ENCODE measurements at regions not wholly inside any gene's neighbourhood (a gene's known extent, or its start where the extent isn't known, plus 50 kb on each side); places are given as distances from the start of the nearest gene placed in this dataset.
A peak's percentile ranks its signal among the peaks of the same experiment; 100 is the strongest.
"Not testable (repeated sequence)": the region's sequence is repeated elsewhere in the genome, so short reads cannot be mapped to it uniquely, and the experiment has no call there.

DNA sequence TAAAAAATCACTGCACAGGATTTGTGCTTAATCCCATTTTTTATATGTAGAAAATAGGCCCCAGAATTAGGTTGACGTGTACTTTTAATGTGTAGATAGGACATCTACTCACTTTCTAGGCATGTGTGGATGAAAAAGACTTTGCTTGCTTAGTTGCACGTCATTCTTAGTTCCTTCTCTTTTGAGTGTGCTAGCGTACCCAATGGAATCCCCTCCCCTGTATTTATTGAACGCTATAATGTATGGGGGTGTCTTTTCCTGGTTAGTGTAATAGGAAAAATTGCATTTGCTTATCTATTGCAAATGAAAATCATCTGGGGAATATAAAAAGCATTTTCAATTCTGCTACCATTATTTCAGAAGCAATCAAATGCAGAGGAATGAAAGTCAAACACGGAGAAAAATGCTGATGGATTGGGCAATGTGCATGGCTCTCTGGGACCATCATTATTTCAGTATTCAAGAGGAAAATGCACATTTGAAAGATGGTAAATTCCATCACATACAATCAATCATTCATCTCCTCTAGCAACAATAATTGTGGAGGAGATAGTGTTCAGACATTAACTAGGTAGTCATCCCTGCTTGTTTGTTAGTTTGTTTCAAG, 277.0 kb upstream of the B3GALT2 start:
- DNase-seq (ENCODE audit: low read depth in 2 of 2) = no peak

DNA sequence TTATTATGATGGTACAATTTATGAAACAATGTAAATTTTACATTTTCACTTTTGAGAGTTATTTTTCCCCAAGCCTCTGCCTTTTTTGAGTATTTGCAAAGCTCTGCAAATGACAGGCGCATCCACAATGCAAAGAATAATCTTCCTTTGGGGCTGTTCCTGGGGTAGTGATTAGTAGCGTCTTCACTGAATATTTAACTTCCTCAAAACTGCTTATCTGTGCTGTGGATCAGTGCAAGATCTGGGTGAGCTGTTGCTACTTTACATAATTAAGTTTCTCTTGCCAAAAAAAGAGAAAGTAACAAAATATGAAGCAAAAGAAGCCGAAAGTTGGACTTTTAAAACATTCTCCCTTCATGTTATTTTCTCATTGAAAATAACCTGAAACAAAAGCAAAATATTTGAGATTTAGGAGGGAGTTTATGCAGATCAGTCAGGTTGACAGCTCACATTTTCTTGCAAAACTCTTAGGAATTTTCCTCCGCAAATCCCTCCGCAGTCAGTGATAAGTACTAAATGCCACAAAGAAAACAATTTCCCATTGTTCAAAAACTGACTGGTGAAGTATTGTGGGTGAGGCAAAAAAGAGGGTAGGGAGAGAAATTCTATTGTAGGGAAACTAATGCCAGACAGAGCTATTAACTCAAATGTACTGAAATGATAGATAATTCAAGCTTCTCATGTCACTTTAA, 276.4 kb upstream of the B3GALT2 start:
- no peak for DNase-seq (ENCODE audit: low read depth in 2 of 2)

DNA sequence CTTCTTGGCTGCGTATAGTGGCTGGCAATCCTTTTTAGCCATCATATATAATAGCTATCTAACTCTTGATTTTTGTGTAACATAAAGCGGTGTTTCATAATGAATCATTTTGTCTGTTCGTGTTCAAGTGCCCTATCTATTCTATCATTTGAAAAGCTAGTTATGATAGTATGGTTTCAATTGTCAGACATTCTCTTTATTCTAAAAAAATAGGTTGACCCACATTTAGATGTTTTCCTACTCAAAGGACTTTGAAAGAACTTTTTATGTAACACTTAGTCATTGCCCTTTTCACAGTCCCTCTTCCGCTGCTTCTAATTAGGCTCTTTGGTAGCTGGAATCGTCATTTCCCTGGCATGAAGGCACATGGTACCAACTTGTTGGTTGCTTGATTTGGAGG, 272.2 kb upstream of the B3GALT2 start:
- no peak for DNase-seq (ENCODE audit: low read depth in 2 of 2)

DNA sequence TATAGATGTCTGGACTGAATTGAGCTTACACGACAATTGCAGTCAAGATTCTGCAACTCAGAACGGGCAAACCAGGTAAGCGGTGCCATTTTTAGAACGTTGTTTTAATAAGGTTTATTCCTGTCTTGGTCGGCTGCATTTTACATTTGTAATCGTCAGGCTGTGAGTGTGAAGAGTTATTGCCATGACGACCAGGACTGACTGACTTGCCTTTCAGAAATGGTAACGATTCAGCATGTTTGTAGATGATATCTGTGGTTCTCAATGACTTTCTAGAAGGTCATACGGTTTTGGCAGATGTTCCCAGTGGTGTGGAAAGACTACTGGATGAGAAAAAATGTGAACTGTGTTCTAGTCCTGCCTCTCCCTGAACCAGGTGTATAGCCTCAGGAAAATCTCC, 271.3 kb upstream of the B3GALT2 start:
- no peak for DNase-seq (ENCODE audit: low read depth in 2 of 2)

DNA sequence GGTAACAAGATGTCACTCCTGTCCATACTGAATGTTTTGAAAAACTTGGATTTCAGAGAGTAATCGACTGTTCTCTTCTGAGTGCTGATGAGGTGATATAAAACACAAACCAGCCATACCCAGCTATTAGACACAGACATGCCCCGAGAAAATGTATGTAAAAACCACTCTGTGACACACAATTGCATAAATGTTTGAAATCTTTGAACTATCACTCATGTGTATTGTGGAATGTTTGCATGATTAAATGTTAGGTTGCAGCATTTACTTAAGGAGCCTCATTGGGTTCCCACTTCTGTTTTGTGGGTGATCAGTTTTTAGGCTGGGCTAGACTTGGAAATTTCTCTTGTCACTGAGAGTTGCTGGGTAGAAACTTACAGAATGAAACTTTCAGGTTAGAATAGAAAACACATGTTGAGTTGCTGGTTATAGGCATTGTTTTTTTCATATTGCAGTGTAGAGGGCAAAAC, 270.4 kb upstream of the B3GALT2 start:
- DNase-seq (ENCODE audit: low read depth in 2 of 2) = no peak

DNA sequence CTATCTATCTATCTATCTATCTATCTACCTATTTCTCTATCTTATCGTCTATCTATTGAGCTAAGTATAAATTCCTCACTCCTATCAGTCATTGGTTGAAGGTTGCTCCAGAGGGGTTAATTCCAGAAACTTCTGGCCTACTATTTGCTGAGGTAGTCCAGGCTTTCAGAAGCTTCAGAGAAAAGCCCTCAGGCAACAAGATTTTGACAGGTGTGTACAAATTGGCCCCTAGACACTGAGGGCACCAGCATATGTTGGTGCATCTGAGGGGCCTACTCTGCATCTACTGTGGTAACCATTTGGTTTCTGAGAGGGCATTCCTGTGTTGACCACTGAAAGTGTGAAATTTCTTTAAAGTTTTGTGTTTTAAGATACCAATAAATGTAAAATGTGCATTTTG, 265.2 kb upstream of the B3GALT2 start:
- no peak for DNase-seq (ENCODE audit: low read depth in 2 of 2)

DNA sequence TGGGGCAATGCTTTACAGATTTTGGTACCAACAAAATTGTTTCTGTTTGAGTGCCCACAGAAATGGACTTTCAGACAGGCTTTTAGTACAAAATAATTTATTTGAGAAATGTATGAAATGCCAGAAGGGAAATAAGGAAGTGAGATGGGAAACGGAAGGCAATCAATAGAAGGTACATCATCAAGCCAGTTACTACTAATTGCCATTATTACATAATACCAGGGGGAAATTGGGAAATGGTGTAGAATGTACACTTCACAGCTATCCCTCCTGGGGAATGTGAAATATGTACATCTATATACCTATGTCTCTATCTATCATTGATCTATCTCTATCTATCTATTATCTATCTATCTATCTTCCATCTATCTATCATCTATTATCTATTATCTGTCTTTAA, 264.6 kb upstream of the B3GALT2 start:
- no peak for DNase-seq (ENCODE audit: low read depth in 2 of 2)

DNA sequence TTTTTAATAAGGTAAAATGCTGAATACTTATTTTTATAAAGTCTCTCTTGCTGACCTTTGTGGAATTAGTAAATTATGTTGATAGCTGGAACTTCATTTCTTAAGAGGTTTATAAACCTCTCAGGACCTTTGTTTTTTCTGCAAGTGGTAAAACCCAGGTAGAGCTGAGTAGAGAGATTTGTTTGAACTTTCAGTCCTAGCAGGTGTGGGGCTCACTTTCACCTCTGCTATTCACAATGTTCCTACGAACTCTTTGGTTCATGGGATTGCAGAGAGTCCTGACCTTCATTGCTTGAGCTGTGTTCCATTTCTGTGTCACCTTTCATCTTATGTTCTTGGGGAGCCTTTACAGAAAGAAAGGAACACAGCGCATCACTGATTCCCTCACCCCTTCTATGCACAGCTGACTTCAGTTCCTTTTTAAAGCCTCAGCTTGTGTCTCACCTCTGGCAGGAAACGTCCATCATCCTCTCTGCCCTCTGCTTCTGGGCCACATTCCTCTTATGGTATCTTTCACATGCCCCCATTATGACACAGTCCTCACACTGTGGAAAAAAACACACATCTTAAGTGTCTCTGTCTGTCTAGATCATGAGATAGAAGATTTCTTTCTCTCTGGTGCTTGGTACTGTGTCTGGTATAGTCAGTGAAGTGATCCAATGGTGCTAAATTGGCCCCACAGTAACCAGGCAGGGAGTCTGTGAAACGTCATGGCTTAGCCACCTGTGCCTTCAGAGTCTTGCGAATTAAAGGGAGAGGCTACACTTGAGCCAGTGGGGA, 262.5 kb upstream of the B3GALT2 start:
- DNase-seq (ENCODE audit: low read depth in 2 of 2) = no peak

DNA sequence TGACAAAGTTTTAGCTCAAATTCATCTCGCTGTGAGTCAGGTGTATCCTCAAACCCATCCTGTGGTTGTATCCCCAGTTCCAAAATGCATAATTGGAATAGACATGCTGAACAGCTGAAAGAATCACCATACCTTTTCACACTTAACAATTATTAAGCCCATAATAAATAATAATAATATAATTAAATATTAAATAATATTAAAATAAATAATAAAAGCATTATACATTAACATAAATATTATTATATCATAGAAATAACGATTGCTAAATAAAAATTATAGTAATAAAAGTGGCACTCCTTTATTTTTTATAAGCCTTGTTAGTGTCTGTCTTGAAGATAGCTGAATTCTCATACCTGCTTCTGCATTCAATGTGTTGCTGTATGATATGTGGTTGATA, 257.5 kb upstream of the B3GALT2 start:
- DNase-seq (ENCODE audit: low read depth in 2 of 2) = no peak

DNA sequence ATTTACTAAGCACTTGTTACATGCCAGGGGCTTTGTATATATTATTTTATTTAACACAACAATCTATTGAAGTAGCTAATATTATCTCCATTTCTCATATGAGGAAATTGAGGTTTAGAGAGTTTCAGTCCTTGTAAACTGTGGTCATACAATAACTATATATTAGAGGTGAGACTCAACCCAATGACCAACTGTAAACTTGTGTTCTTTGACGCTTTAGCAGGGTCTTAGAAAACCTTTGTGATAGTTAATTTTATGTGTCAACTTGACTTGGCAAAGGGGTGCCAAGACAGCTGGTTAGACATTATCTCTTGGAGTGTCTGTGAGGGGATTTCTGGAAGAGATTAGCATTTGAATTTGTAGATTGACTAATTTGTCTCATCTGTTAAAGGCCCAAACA, 252.4 kb upstream of the B3GALT2 start:
- no peak for DNase-seq (ENCODE audit: low read depth in 2 of 2)

DNA sequence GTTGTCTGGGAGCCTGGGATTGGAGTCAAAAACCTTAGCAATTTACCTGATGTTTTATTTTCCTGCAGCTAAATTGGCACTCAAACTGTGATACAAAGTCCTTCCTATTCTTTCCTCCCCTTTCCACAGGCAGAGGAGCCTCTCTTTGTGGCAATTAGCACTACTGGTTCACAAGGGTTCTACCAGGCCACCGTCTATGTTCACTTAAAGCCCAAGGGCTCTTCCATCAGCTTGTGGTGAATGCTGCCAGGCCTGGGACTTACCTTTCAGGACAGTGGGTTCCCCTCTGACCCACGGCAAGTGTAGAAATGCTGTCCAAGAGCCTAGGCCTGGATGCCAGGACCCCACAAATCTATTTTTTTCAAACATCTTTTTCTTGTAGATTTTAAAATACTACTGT, 251.9 kb upstream of the B3GALT2 start:
- no peak for DNase-seq (ENCODE audit: low read depth in 2 of 2)

DNA sequence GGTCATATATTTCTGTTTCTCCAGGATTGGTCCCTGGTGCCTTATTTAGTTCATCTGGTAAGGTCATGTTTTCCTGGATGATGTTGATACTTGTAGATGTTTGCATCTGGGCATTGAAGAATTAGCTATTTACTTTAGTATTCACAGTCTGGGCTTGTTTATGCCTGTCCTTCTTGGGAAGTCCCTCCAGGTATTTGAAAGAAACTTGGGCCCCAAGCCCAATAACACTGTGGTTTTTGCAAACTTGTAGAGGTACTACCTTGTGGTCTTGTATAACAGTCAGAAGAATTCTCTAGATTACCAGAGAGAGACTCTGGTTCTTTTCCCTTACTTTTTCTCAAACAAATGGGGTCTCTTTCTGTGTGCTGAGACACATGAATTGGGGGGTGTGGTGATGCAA, 251.4 kb upstream of the B3GALT2 start:
- DNase-seq (ENCODE audit: low read depth in 2 of 2) = no peak

DNA sequence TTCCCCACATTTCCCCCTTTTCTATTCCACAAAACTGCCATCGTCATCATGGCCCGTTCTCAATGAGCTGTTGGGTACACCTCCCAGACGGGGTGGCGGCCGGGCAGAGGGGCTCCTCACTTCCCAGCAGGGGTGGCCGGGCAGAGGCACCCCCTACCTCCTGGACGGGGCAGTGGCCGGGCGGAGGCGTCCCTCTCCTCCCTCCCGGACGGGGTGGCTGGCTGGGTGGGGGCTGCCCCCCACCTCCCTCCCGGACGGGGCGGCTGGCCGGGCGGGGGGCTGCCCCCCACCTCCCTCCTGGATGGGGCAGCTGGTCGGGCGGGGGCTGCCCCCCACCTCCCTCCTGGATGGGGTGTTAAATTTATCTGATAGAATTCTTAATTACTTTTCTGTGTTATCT, 250.9 kb upstream of the B3GALT2 start:
- DNase-seq (ENCODE audit: low read depth in 2 of 2) = not testable (repeated sequence)

DNA sequence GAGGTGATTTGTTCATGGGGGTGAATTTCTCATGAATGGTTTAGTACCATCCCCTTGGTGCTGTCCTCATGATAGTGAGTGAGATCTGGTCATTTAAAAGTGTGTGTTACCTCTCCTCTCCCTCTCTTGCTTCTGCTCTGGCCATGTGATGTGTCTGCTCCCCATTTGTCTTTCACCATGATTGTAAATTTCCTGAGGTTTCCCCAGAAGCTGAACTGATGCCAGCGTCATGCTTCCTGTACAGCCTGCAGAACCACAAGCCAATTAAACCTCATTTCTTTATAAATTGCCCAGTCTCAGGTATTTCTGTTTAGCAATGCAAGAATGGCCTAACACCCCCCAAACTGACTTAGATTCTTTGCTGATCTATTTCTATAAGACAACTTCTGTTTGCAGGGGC, 249.4 kb upstream of the B3GALT2 start:
- peak; percentile 23 to 75 for DNase-seq (ENCODE audit: low read depth in 2 of 2)

DNA sequence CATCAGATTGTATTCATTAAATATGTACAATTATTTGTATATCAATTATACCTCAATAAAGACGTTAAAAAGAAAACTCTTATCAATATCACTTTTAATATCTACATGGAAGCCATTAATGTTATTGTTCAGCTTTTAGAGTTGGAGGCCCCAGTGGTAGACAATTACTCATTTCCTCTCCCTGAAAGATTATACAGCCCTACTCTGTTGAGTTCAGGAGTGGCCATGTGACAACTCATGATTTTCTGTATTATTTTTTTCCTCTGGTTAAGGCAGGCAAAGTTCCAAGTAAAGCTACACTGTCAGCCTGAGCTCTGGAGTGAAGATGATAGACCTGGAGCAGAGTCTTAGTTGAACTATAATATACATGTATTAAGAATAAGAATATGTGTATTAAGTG, 247.9 kb upstream of the B3GALT2 start:
- peak; percentile 74 to 78 for DNase-seq (ENCODE audit: low read depth in 2 of 2)

DNA sequence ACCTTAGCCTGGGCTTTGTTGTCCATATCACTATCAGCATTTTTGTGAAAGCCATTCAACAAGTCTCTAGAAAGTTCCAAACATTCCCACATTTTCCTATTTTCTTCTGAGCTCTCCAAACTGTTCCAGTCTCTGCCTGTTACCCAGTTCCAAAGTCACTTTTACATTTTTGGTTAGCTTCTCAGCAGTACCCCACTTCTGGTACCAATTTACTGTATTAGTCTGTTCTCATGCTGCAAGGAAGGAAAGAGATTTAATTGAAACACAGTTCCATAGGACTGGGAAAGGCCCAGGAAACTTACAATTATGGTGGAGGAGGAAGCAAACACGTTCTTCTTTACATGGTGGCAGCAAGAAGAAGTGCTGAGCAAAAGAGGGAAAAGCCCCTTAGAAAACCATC, 247.2 kb upstream of the B3GALT2 start:
- no peak for DNase-seq (ENCODE audit: low read depth in 2 of 2)

DNA sequence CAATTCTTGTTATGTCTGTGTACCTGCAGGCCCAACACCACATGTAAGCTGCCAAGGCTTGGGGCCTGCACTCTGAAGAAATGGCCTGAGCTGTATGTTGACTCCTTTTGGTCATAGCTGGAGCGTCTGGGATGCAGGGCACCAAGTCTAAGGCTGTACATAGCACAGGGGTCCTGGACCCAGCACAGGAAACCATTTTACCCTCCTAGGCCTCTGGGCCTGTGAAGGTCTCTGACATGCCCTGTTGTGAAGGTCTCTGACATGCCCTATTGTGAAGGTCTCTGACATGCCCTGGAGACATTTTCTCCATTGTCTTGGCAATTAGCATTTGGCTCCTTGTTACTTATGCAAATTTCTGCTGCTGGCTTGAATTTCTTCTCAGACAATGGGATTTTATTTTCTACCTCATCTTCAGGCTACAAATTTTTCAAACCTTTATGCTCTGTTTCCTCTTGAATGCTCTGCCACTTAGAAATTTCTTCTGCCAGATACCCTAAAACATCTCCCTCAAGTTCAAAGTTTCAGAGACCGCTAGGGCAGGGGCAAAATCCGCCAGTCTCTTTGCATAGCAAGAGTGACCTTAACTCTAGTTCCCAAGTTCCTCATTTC, 246.7 kb upstream of the B3GALT2 start:
- DNase-seq (ENCODE audit: low read depth in 2 of 2) = no peak

DNA sequence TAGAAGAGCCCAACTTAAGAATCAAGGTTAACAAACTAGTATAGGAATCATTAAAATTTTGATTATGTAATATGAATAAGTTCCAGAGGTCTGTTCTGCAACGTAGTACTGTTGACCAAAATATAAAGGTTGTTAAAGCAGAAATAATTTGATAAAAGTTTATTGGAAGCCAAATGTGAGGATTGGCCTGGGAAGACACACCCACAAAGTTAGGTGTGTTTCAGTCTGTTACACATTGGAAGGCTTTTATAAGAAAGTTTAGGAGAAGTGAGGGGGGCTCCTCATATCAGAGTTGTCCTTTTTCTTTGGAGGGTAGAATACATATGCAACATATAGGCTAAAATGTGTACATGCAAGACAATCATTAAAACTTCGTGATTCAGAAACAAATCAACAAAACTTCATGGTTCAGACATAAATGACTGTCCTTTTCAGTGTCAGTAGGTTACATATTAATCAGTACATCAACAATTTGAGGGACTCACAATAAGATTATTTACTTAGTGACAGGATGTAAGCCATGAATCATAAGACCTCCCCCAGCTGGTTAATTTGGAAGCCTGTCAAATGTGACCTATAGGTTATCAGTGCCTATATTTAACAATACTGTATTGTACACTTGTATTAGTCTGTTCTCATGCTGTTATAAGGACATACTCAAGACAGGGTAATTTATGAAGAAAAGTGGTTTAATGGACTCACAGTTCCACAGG, 245.0 kb upstream of the B3GALT2 start:
- DNase-seq (ENCODE audit: low read depth in 2 of 2) = no peak

DNA sequence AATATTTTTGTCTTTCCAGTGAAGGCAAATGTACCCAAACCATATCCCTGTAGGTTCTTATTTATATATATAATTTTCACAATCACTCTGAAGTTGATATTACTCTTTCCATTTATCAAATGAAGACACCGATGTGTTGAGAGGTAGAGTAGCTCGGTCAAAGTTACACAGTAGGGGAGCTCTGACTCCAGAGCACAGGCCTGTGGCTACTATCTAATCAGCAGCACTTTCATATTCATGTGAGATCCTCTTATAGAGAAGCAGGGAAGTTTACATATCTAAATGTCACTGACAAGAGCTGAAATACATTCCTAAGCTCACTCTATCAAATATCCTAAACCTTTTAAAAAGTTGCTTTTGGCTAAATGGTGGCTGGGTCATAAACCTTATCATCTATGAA, 241.1 kb upstream of the B3GALT2 start:
- no peak for DNase-seq (ENCODE audit: low read depth in 2 of 2)

DNA sequence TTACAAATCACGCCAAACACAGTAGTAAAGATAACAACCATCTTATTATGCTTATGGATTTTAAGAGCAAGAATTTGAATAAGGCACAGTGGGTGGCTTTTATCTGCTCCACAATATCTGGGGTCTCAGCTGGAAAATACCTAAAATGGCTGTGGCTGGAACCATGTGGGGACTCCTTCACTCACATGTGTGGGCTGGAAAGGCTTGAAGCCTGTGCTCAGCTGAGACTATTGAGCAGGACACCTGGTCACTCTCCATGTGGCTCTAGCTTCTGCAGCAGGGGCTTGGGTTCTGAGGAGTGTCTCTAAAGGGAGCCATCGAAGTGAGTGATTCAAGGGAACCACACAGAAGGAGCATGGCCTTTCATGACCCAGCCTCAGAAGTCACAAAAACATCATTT, 239.6 kb upstream of the B3GALT2 start:
- DNase-seq (ENCODE audit: low read depth in 2 of 2) = no peak

DNA sequence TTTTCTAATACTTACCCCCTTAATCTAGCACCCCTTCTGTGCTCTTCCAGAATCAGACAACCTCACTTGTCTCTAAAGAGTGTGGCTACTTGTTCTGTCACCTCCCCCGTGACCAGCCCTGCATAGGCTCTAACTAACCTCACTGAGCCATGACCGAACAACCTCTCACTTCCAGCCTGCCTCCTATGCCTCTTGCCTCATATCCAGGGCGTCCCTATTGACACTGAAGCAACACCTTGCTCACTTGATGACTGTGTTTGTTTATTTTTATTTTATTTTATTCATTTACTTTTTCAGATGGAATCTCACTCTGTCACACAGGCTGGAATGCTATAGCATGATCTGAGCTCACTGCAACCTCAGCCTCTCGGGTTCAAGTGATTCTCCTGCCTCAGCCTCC, 235.1 kb upstream of the B3GALT2 start:
- DNase-seq (ENCODE audit: low read depth in 2 of 2) = no peak

DNA sequence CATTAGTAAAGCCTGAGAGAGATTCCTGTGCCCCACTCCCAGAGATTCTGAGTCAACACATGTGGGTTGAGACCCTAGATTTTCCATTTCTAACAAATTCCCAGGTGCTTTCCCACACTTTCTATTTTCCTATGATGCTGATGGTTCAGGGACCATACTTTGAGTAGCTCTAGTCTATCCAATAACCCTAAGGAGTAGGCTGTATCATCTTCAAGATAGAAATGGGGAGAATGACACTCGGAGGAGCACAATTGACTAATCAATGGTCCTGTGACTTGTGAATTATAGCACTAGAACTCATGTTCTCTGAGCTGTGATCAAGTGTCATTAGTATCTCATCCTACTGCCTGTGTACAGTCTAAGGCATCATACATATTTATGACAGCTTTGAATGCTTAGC, 232.9 kb upstream of the B3GALT2 start:
- no peak for DNase-seq (ENCODE audit: low read depth in 2 of 2)
